Bronchial epithelial cell (primary cell): ENCODE measurements at regions not wholly inside any gene's neighbourhood (a gene's known extent, or its start where the extent isn't known, plus 50 kb on each side); places are given as distances from the start of the nearest gene placed in this dataset.

Source experiments
- DNase-seq: peaks from one replicate; pipeline ENCODE4 v3.0.0-alpha.2; 2010; ENCODE audit warnings: low read depth
- FAIRE-seq: peaks from 2 replicates; lab custom pipeline; 2011; peaks lifted over from hg19 to GRCh38; lab: Jason Lieb, UNC
- H3K27me3 ChIP-seq: 2 replicates; pipeline ENCODE4 v1.5.1; 2011; ENCODE audit warnings: low read length; ENCODE audit not compliant: control insufficient read depth, insufficient read depth
- H3K36me3 ChIP-seq: 2 replicates; pipeline ENCODE4 v1.5.1; 2011; ENCODE audit warnings: low read length; ENCODE audit not compliant: control insufficient read depth, insufficient read depth
- H3K4me3 ChIP-seq: 2 replicates; pipeline ENCODE4 v1.5.1; 2011; ENCODE audit warnings: mild to moderate bottlenecking, low read depth, low read length, control low read depth
- CTCF ChIP-seq: IDR thresholded peaks from 2 replicates; pipeline ENCODE4 v1.5.1; 2011; ENCODE audit warnings: mild to moderate bottlenecking, moderate library complexity, low read length, control low read depth, inconsistent platforms; ENCODE audit not compliant: insufficient read depth, severe bottlenecking

- no peaks in the 10 kb centered on the region for H3K36me3 ChIP-seq
- FAIRE-seq (no peak), DNase-seq (no peak)
- no peaks in the 10 kb centered on the region for H3K27me3 ChIP-seq
- no peak overlapping the region for H3K4me3 ChIP-seq
- TF ChIP-seq CTCF: no peak
These were observed 116.2 kb upstream of the TMEM161B start for GRCh38 chr5:88384886-88385285.

- Histone ChIP-seq H3K36me3 (no peaks in the 10 kb centered on the region), H3K27me3 (no peaks in the 10 kb centered on the region), H3K4me3 (no peak overlapping the region)
- DNase-seq (no peak), FAIRE-seq (no peak)
- TF ChIP-seq CTCF: no peak
These were observed 111.7 kb upstream of the TMEM161B start for GRCh38 chr5:88380332-88380731.

GRCh38 chr5:88377705-88378656, 109.3 kb upstream of the TMEM161B start:
- Histone ChIP-seq H3K27me3 (no peaks in the 10 kb centered on the region), H3K36me3 (no peaks in the 10 kb centered on the region), H3K4me3 (no peak overlapping the region)
- TF ChIP-seq CTCF: no peak
- no peak for FAIRE-seq
- DNase-seq: no peak

GRCh38 chr5:88377240-88377639, 108.6 kb upstream of the TMEM161B start:
- Histone ChIP-seq H3K4me3 (no peak overlapping the region), H3K27me3 (no peaks in the 10 kb centered on the region), H3K36me3 (no peaks in the 10 kb centered on the region)
- TF ChIP-seq CTCF: no peak
- DNase-seq (no peak), FAIRE-seq (no peak)

- Histone ChIP-seq H3K36me3 (no peaks in the 10 kb centered on the region), H3K27me3 (no peaks in the 10 kb centered on the region), H3K4me3 (no peak overlapping the region)
- FAIRE-seq: no peak
- TF ChIP-seq CTCF: no peak
- no peak for DNase-seq
These were observed 108.1 kb upstream of the TMEM161B start for GRCh38 chr5:88376728-88377127.
